ENCODE measurements at regions not wholly inside any gene's neighbourhood (a gene's known extent, or its start where the extent isn't known, plus 50 kb on each side); places are given as distances from the start of the nearest gene placed in this dataset.

DNA sequence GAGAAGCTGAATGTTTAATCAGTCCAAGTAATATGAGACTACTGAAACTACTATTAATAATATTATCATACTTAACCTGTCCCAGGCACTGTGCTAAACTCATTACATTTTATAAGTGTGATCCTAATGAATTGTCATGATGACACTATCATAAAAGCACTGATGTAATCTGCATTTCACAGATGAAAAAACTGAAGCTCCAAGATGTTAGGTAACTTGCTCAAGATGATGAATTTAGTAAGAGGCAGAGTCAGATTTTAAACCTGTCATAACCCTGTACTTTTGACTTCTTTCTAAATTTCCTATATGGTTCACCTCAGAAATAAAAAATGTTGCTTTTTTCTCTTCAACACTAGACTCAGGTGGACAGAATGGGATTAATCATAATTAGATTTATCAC, 237.6 kb downstream of the ALDH8A1 start:
- TF ChIP-seq, protein P1, sequence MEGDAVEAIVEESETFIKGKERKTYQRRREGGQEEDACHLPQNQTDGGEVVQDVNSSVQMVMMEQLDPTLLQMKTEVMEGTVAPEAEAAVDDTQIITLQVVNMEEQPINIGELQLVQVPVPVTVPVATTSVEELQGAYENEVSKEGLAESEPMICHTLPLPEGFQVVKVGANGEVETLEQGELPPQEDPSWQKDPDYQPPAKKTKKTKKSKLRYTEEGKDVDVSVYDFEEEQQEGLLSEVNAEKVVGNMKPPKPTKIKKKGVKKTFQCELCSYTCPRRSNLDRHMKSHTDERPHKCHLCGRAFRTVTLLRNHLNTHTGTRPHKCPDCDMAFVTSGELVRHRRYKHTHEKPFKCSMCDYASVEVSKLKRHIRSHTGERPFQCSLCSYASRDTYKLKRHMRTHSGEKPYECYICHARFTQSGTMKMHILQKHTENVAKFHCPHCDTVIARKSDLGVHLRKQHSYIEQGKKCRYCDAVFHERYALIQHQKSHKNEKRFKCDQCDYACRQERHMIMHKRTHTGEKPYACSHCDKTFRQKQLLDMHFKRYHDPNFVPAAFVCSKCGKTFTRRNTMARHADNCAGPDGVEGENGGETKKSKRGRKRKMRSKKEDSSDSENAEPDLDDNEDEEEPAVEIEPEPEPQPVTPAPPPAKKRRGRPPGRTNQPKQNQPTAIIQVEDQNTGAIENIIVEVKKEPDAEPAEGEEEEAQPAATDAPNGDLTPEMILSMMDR (IDR thresholded peaks at IDR 0.05; ENCODE audit: low read depth, low read length, poor library complexity, severe bottlenecking) = no peak
- TF ChIP-seq EZH2phosphoT487 (IDR thresholded peaks at IDR 0.05; ENCODE audit: borderline replicate concordance, low read length) = no peak

All from DOHH2 (cell line).